HG03378 (cell line): ENCODE measurements at regions not wholly inside any gene's neighbourhood (a gene's known extent, or its start where the extent isn't known, plus 50 kb on each side); places are given as distances from the start of the nearest gene placed in this dataset.
"Not testable (repeated sequence)": the region's sequence is repeated elsewhere in the genome, so short reads cannot be mapped to it uniquely, and the experiment has no call there.

ENCODE experiments used
- ATAC-seq: cut with Tn5 transposase; IDR thresholded peaks from one replicate; pipeline ENCODE4 v1.9.1; 2021; ENCODE audit warnings: mild to moderate bottlenecking, moderate library complexity; ENCODE audit not compliant: unreplicated experiment

GRCh38 chr2:43004126-43004865 is 211.9 kb upstream of the HAAO start:
- ATAC-seq = not testable (repeated sequence)

GRCh38 chr2:43003702-43004101 is 211.3 kb upstream of the HAAO start:
- ATAC-seq = no peak

- no peak for ATAC-seq
Measured at GRCh38 chr2:43001787-43002468, 209.5 kb upstream of the HAAO start.

GRCh38 chr2:43001055-43001378 is 208.6 kb upstream of the HAAO start:
- no peak for ATAC-seq

GRCh38 chr2:43000242-43001054 is 208.1 kb upstream of the HAAO start:
- ATAC-seq = no peak

- ATAC-seq = no peak
Measured at GRCh38 chr2:42999856-43000241, 207.5 kb upstream of the HAAO start.

- no peak for ATAC-seq
Measured at GRCh38 chr2:42999391-42999841, 207.0 kb upstream of the HAAO start.

GRCh38 chr2:42998721-42999120 is 206.3 kb upstream of the HAAO start:
- no peak for ATAC-seq

- ATAC-seq = no peak
Measured at GRCh38 chr2:42996528-42996927, 204.1 kb upstream of the HAAO start.

- ATAC-seq = no peak
Measured at GRCh38 chr2:42995752-42996422, 203.5 kb upstream of the HAAO start.

- ATAC-seq = not testable (repeated sequence)
Measured at GRCh38 chr2:42989283-42990081, 197.1 kb upstream of the HAAO start.

- ATAC-seq = not testable (repeated sequence)
Measured at GRCh38 chr2:42988055-42988454, 195.7 kb upstream of the HAAO start.

GRCh38 chr2:42987112-42987922 is 194.9 kb upstream of the HAAO start:
- no peak for ATAC-seq

- ATAC-seq = no peak
Measured at GRCh38 chr2:42984617-42985016, 192.2 kb upstream of the HAAO start.

GRCh38 chr2:42984081-42984480 is 191.7 kb upstream of the HAAO start:
- no peak for ATAC-seq

- no peak for ATAC-seq
Measured at GRCh38 chr2:42980764-42981416, 188.5 kb upstream of the HAAO start.

- no peak for ATAC-seq
Measured at GRCh38 chr2:42979870-42980763, 187.7 kb upstream of the HAAO start.

- ATAC-seq = no peak
Measured at GRCh38 chr2:42979416-42979869, 187.1 kb upstream of the HAAO start.
